GM21723 (cell line): ENCODE measurements at regions not wholly inside any gene's neighbourhood (a gene's known extent, or its start where the extent isn't known, plus 50 kb on each side); places are given as distances from the start of the nearest gene placed in this dataset.
"Not testable (repeated sequence)": the region's sequence is repeated elsewhere in the genome, so short reads cannot be mapped to it uniquely, and the experiment has no call there.

Source experiments
- ATAC-seq: cut with Tn5 transposase; IDR thresholded peaks from one replicate; pipeline ENCODE4 v1.9.1; 2021; ENCODE audit warnings: mild to moderate bottlenecking, moderate library complexity; ENCODE audit not compliant: unreplicated experiment

GRCh38 chr2:111672641-111673040 lies 211.4 kb downstream of the ANAPC1 start:
- ATAC-seq, result not testable (repeated sequence)

GRCh38 chr2:111673526-111673925 lies 210.5 kb downstream of the ANAPC1 start:
- ATAC-seq, result no peak

- no peak for ATAC-seq
Observed at GRCh38 chr2:111675419-111676194, 208.4 kb downstream of the ANAPC1 start.

GRCh38 chr2:111676291-111676822 lies 207.6 kb downstream of the ANAPC1 start:
- ATAC-seq, result no peak

GRCh38 chr2:111678161-111678560 lies 205.8 kb downstream of the ANAPC1 start:
- no peak for ATAC-seq

- ATAC-seq, result no peak
Observed at GRCh38 chr2:111678651-111679050, 205.3 kb downstream of the ANAPC1 start.

- no peak for ATAC-seq
Observed at GRCh38 chr2:111679202-111679601, 204.8 kb downstream of the ANAPC1 start.

- no peak for ATAC-seq
Observed at GRCh38 chr2:111684611-111685010, 199.4 kb downstream of the ANAPC1 start.

GRCh38 chr2:111685342-111685741 lies 198.7 kb downstream of the ANAPC1 start:
- ATAC-seq, result no peak

- no peak for ATAC-seq
Observed at GRCh38 chr2:111686994-111687393, 197.0 kb downstream of the ANAPC1 start.

GRCh38 chr2:111687911-111688310 lies 196.1 kb downstream of the ANAPC1 start:
- ATAC-seq, result no peak

GRCh38 chr2:111688482-111688881 lies 195.5 kb downstream of the ANAPC1 start:
- ATAC-seq, result no peak

GRCh38 chr2:111689174-111689573 lies 194.8 kb downstream of the ANAPC1 start:
- no peak for ATAC-seq

- no peak for ATAC-seq
Observed at GRCh38 chr2:111689941-111690340, 194.1 kb downstream of the ANAPC1 start.

- no peak for ATAC-seq
Observed at GRCh38 chr2:111691164-111691875, 192.7 kb downstream of the ANAPC1 start.

GRCh38 chr2:111692311-111692710 lies 191.7 kb downstream of the ANAPC1 start:
- ATAC-seq, result no peak

GRCh38 chr2:111694700-111695101 lies 189.3 kb downstream of the ANAPC1 start:
- no peak for ATAC-seq

GRCh38 chr2:111695441-111696007 lies 188.5 kb downstream of the ANAPC1 start:
- ATAC-seq, result no peak

- no peak for ATAC-seq
Observed at GRCh38 chr2:111696226-111696625, 187.8 kb downstream of the ANAPC1 start.

GRCh38 chr2:111697560-111697959 lies 186.4 kb downstream of the ANAPC1 start:
- no peak for ATAC-seq

- no peak for ATAC-seq
Observed at GRCh38 chr2:111698089-111698488, 185.9 kb downstream of the ANAPC1 start.
